Epidermal melanocyte (primary cell): ENCODE measurements at regions not wholly inside any gene's neighbourhood (a gene's known extent, or its start where the extent isn't known, plus 50 kb on each side); places are given as distances from the start of the nearest gene placed in this dataset.

Experiments used
- DNase-seq: peaks from one replicate; pipeline ENCODE4 v3.0.0; 2011; ENCODE audit warnings: low spot score; ENCODE audit not compliant: insufficient read length

GRCh38 chr2:11100130-11100529 is 55.1 kb upstream of the SLC66A3 start:
- no peak for DNase-seq

GRCh38 chr2:11100976-11101375 is 54.3 kb upstream of the SLC66A3 start:
- no peak for DNase-seq

GRCh38 chr2:11101430-11101829 is 53.8 kb upstream of the SLC66A3 start:
- DNase-seq: no peak

- no peak for DNase-seq
Observed at GRCh38 chr2:11102466-11102865, 52.8 kb upstream of the SLC66A3 start.

- DNase-seq: no peak
Observed at GRCh38 chr2:11102956-11103860, 52.1 kb upstream of the SLC66A3 start.

GRCh38 chr2:11103984-11104793 is 51.1 kb upstream of the SLC66A3 start:
- no peak for DNase-seq

GRCh38 chr2:11104794-11105660 is 50.2 kb upstream of the SLC66A3 start:
- DNase-seq: no peak
